OCI-LY7 (cell line): ENCODE measurements at regions not wholly inside any gene's neighbourhood (a gene's known extent, or its start where the extent isn't known, plus 50 kb on each side); places are given as distances from the start of the nearest gene placed in this dataset.

ENCODE experiments used
- CTCF ChIP-seq: fragments of 200-600 bp; sonication (generic); conservative IDR thresholded peaks from 2 replicates; pipeline ENCODE4 v1.5.1; 2014; ENCODE audit warnings: mild to moderate bottlenecking, antibody characterized with exemption, low read length, moderate library complexity, mixed read lengths
- EZH2phosphoT487 ChIP-seq: fragments of 200-600 bp; sonication (generic); IDR thresholded peaks from 2 replicates; pipeline ENCODE4 v1.6.1; 2018; ENCODE audit warnings: low read depth, borderline replicate concordance, mild to moderate bottlenecking, mixed run types, antibody characterized with exemption, low read length, moderate library complexity, mixed read lengths

GRCh38 chr6:133743621-133744020 lies 145.3 kb upstream of the TCF21 start:
- no peak for TF ChIP-seq EZH2phosphoT487
- TF ChIP-seq CTCF, result no peak
